Ovary (tissue), 7 donors: ENCODE measurements at regions not wholly inside any gene's neighbourhood (a gene's known extent, or its start where the extent isn't known, plus 50 kb on each side); places are given as distances from the start of the nearest gene placed in this dataset.

Experiments
- DNase-seq, 5 donors: peaks; one replicate each; pipeline ENCODE4 v3.0.0-alpha.2; 2019 to 2020
- H3K27ac ChIP-seq, 2 donors: fragments of 200-600 bp; one replicate each; pipeline versions ENCODE4 v1.5.1 to v1.8.0; 2019 to 2022
- H3K27me3 ChIP-seq: fragments of 200-600 bp; one replicate; pipeline ENCODE4 v1.8.0; 2022
- H3K36me3 ChIP-seq: fragments of 200-600 bp; sonication (generic); one replicate; pipeline ENCODE4 v1.5.1; 2019
- H3K4me1 ChIP-seq: one replicate; pipeline ENCODE4 v1.8.1; 2013; ENCODE audit warnings: mild to moderate bottlenecking, moderate library complexity; ENCODE audit not compliant: insufficient read depth
- H3K4me3 ChIP-seq: fragments of 200-600 bp; sonication (generic); one replicate; pipeline ENCODE4 v1.5.1; 2017
- H3K9me3 ChIP-seq, 2 donors: fragments of 200-600 bp in 1 of 2; sonication (generic) in 1 of 2; one replicate each; pipeline versions ENCODE4 v1.5.1 to v1.8.1; 2013 to 2019; ENCODE audit warnings: mild to moderate bottlenecking in 1 of 2, moderate library complexity in 1 of 2
- CTCF ChIP-seq, 3 donors: fragments of 450-650 bp in 2 of 3; fragments of 200-600 bp in 1 of 3; IDR thresholded peaks; one replicate each; pipeline versions ENCODE4 v1.5.1 to v1.8.0; 2016 to 2022; ENCODE audit warnings: antibody characterized with exemption in 3 of 3, mild to moderate bottlenecking in 1 of 3
- EP300 ChIP-seq: sonication (generic); formaldehyde crosslinking; IDR thresholded peaks from one replicate; pipeline ENCODE4 v1.6.1; 2017; ENCODE audit warnings: antibody characterized with exemption
- POLR2A ChIP-seq: fragments of 450-650 bp; IDR thresholded peaks from one replicate; pipeline ENCODE4 v1.6.1; 2017; ENCODE audit warnings: antibody characterized with exemption, mild to moderate bottlenecking, moderate library complexity
- WGBS, 3 donors: extraction: QIAGEN DNeasy Blood & Tissue Kit in 1 of 3; methylation state at CpG; one replicate each; pipeline versions ENCODE4 v1.1.5 to v1.1.7; 2013 to 2017; 5-methylcytosine and 5-hydroxymethylcytosine counted together
- intact Hi-C, 4 donors: fragments of 100-400 bp; cut with DNase I; formaldehyde crosslinking; loops; one replicate each; pipeline versions ENCODE4 v1.11.0 to v1.15.1; 2022 to 2023
- donor health status: DM: no; HTN: no; CAD: no; lungs with moderate emphysema.
- donor health status: DM: no; HTN: no; CAD: no.
- donor health status: Bipolar disorder and iron deficiency.
- donor health status: DM: no; HTN: no; CAD: no.
- donor health status: DM: yes; HTN: yes; CAD: no.

- DNase-seq, result no peak
- H3K9me3 ChIP-seq, result no peaks in the 10 kb centered on the region
- TF ChIP-seq EP300, result no peak
- TF ChIP-seq POLR2A, result no peak
- no peak for TF ChIP-seq CTCF (IDR thresholded peaks at IDR 0.05)
- no peak overlapping the region for H3K4me3 ChIP-seq
- H3K27me3 ChIP-seq, result peaks cover 2% of the 10 kb centered on the region
- H3K27ac ChIP-seq, result no peak overlapping the region
- intact Hi-C loops, result no loop called here
- H3K36me3 ChIP-seq, result no peaks in the 10 kb centered on the region
- 57 to 65% (median 62%) methylated on average over 5 of the region's 5 CpGs for WGBS, 3 donors
- H3K4me1 ChIP-seq, result no peaks in the 10 kb centered on the region
These were observed 61.2 kb downstream of the KLF6 start for GRCh38 chr10:3723766-3724165.

GRCh38 chr10:3720228-3721019 lies 64.6 kb downstream of the KLF6 start:
- 77 to 83% (median 78%) methylated on average over 8 of the region's 8 CpGs for WGBS, 3 donors
- no peak for DNase-seq

GRCh38 chr10:3719024-3719843 lies 65.8 kb downstream of the KLF6 start:
- TF ChIP-seq CTCF (IDR thresholded peaks at IDR 0.05) (no peak), EP300 (no peak), POLR2A (no peak)
- no peak for DNase-seq
- WGBS, 3 donors, result 91 to 92% (median 91%) methylated on average over 17 of the region's 17 CpGs

More at GRCh38 chr10:3720228-3721019, 64.6 kb downstream of the KLF6 start:
- TF ChIP-seq EP300, result no peak
- no peak for TF ChIP-seq CTCF (IDR thresholded peaks at IDR 0.05)
- no peak for TF ChIP-seq POLR2A
- H3K4me1 ChIP-seq, result no peaks in the 10 kb centered on the region
- no peaks in the 10 kb centered on the region for H3K36me3 ChIP-seq
- no peaks in the 10 kb centered on the region for H3K27me3 ChIP-seq
- no peak overlapping the region for H3K27ac ChIP-seq
- intact Hi-C loops, result no loop called here
- H3K4me3 ChIP-seq, result no peak overlapping the region
- H3K9me3 ChIP-seq, result no peaks in the 10 kb centered on the region

DNA sequence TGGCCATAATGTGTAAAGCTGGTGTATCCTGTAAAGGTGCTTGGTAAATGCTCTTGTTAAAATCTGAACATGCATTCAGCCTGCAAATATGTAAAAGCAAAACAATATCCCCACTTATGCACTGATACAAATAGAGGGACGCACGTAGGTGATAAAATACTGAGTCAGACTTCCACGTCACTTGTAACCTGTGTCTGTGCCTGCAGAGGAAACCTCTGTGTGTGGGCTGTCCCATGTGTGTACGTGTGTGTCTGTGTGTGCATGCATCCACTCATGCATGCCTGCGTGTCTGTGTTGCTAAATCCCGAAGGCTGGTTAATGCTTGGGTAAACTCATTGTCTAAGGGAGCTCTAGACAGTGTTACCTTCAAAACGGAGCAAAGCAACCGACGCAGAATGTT lies 68.9 kb downstream of the KLF6 start:
- TF ChIP-seq CTCF (IDR thresholded peaks at IDR 0.05) (no peak), EP300 (no peak), POLR2A (no peak)
- no peak overlapping the region for H3K4me3 ChIP-seq
- H3K9me3 ChIP-seq, result no peaks in the 10 kb centered on the region
- no peak for DNase-seq
- H3K4me1 ChIP-seq, result no peaks in the 10 kb centered on the region
- H3K27me3 ChIP-seq, result no peaks in the 10 kb centered on the region
- intact Hi-C loops, result no loop called here
- no peak overlapping the region for H3K27ac ChIP-seq
- 33 to 67% (median 48%) methylated on average over 9 of the region's 9 CpGs for WGBS, 3 donors
- H3K36me3 ChIP-seq, result no peaks in the 10 kb centered on the region

More at GRCh38 chr10:3719024-3719843, 65.8 kb downstream of the KLF6 start:
- no peak overlapping the region for H3K4me3 ChIP-seq
- no peaks in the 10 kb centered on the region for H3K4me1 ChIP-seq
- intact Hi-C loops, result no loop called here
- no peaks in the 10 kb centered on the region for H3K27me3 ChIP-seq
- no peaks in the 10 kb centered on the region for H3K36me3 ChIP-seq
- no peak overlapping the region for H3K27ac ChIP-seq
- H3K9me3 ChIP-seq, result no peaks in the 10 kb centered on the region
